NCI-H2171 treated with DMSO at 0.1 percent for 48 hours (cell line): ENCODE measurements at regions not wholly inside any gene's neighbourhood (a gene's known extent, or its start where the extent isn't known, plus 50 kb on each side); places are given as distances from the start of the nearest gene placed in this dataset.

Source experiments
- DNase-seq: peaks from one replicate; lab custom pipeline; 2025; lab: John Stamatoyannopoulos, UW

DNA sequence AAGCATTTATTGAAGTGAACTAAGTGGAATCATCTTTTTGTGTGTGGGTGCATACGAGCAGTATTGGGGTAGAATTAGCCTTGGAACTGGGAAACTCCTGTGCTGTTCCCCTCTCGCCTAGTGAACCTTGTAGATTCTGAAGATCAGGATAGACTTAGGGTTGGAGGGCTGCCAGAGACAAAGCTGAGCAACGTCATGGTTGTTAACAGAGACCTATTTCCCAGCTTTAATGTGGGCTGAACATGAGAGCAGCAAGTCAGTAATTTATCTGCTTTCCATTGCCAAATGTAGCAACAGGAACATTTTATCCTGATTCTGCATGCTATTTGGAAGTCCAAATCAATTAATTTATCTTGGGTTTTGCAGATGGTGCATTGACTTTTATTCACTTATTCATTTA lies 246.6 kb downstream of the IL20RB start:
- no peak for DNase-seq

DNA sequence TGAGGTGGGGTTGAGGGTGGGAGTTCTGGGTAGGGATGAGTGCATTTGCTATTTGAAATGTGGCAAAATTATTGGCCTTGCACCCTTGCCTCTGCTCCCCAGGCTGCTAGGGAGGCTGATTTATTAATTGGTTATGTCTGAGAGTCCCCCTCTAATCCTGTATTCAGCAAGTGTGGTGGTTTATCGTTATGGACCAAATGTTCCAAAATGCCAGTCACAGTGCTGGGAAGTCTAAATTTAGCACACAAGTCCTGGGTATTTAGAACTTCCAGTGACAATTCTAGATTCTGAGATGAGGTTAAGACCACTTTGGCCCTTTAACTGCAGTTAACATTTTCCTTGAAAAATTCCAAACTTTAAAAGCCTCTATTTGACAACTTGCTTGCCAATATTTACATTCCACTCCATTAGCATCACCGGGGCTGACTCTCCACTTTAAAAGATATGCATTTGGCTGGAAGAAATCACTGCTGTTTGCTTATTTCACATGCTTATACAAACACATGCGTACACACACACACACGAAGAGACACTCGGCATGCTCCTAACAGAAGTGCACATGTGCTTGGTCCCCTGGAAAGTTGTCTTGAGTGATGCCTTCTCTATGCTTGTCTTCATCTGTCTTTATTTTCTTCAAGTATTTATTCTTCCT lies 247.7 kb downstream of the IL20RB start:
- DNase-seq: no peak

DNA sequence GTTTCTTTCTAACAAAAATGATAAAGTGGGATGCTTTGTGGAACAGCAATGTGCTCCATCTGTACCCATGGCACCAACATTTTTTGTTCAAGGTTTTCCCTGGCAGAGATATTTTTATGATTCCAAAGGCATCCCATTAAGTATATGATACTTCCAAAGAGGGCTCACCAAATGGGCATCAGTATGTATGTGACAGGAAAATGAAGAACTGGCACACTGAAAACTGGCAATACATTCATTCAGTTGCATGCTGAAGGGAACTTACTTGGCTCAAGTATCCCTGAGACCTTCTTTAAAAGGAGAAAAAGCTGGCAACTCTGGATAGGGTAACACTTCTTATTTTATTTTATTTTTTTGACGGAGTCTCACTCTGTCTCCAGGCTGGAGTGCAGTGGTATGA lies 249.8 kb downstream of the IL20RB start:
- DNase-seq: no peak

DNA sequence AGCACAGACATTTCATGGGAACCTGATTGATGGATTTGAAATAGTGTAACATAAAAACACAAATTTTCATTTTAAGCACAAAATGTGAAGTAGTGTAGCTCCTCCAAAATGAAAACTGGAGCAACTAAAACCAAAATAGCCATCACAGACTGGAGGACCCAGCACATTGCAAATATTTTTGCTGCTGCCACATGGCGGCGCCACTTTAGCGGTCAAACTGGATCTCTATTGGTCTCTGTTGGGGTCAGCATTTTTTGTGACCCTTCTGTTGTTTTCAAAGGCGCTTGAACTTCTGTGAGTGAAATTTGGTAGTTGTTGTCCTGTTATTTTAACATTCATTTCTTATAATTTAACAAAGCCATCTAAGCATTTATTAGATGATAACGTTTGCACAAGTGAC lies 259.9 kb downstream of the IL20RB start:
- no peak for DNase-seq

DNA sequence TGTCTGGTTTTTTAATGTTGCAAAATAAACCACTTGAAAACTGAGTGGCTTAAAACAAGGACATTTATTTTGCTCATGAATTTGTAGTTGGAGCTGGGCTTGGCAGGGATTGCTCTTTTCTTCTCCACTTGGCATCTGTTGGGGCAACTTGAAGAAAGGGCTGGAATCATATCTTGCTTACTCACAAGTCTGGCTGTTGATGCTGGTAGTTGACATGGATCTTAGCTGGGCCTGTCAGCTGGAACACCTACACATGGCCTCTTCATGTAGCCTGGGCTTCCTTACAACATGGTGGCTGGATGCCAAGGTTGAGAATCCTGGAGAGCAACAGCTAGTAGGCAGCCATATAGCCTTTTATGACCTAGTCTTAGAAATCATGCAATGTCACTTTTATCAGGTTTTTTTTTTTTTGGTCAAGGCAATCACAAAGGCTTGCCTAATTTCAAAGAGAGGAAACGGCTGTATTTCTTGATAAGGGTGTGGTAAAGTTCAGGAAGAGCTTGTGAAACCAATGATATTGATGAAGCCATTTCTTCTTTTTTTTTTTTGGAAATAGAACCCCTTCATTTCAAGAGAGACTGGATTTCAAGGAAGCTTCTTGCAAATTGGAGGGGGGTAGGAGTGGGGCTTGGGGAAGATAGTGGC lies 262.1 kb downstream of the IL20RB start:
- DNase-seq: peak; percentile 15

DNA sequence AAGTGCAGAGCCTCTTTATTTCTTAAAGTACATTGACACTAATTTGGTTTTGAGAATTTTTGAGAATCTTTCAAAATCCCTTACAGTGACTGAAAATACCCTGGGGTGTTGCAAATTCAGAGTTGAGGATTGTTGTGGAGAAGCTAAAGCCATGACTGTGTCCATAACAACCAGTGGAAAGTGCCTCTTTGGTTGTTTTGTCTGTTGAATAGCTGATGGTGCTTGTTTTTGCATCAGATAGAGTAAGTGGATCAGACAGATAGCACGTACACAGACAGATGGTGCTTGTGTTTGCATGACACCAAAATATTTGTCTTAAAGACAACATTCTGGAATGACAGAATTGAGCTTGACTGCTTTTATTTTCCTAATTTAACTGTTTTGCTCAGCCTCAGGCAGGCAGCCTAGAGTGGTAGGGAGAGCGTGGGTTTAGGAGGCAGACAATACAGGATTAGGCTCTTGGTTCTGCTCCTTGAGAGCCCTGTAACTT lies 265.0 kb downstream of the IL20RB start:
- DNase-seq: peak; percentile 52

DNA sequence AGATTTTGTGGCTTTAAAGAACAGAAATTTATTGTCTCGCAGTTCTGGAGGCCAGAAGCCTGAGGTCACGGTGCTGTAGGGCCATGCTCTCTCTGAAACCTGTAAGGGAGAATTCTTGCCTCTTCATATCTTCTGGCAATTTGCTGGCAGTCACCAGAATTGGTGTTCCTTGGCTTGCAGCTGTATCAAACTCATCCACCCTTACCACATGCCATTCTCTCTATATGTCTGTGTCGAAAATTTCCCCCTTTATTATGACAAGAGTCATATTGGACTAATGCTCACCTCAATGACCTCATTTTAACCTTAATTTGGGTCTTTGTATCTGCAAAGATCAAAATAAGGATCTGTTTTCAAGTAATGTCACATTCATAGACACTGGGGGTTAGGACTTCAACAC lies 266.7 kb downstream of the IL20RB start:
- no peak for DNase-seq

DNA sequence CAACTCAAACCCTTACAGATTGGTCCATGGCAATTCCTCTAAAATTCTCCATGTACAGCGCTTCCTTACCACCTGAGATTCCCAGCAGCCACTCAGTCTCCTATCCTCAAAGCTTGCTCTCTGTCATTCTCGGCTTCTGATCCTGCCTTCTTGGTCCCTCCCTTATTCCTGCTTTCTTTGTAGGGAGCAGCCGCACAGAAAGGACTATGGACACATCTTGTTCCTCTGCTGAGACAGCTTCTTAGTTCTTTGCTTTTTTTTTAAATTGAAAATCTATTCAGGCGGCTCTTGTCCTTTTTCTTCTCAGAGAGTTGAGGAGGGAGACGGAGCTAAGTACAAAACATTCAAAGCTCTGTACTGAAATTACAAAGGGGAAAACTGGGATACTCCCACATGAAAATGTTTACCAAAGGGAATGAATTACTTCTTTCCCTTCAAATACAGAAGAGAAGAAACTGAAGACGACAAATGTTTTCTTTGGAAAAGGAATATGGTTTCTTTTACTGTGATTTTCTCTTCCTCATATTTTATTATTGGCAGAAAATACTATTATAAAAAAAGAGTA lies 285.1 kb downstream of the IL20RB start:
- no peak for DNase-seq

DNA sequence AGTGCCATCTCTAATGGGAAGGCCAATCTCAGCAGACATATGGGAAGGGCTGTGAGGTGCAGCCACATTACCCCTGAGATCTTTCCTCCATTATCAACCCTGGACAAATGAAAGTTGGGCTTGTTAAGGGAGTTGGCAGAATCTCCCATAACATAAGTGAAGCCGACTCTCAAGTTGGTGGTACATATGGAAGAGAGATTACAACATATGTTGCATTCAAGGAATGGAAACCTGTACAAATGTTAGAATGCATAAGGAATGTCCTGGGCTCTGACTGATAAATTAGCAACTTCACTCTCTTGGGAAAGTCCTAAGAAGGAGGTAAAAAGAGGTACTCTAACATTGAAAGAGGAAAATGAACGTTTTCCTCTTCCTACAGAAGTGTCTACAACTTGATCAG lies 288.7 kb downstream of the IL20RB start:
- no peak for DNase-seq

DNA sequence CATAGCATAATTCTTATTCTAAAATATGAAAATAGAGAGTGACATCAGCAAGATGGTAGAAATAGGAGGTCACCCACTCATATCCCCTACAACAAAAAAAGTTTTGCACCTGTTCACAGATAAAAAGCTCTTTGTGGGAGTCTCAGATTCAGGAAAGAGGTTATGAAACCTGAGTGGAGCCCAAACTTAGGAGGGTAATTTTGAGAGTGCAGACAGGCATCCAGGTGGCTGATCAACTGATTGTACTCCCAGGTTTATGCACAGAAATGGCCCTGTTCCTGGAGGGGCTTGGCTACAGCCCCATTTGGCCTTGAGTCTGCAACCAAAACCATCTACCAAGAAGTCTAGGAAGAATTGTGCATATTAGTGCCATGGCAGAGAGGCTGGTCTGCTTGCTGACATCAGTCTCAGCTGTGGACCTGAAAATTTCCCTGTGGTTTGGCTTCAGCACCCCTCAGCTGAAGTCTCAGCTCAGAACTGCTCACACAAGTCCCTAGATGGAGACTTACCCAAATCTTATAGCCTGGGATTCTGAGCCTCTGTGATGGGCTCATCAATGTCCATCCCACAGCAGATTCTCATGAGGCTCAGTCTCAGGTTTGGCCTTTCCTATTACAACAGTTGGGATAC lies 291.6 kb downstream of the IL20RB start:
- DNase-seq: peak; percentile 15

DNA sequence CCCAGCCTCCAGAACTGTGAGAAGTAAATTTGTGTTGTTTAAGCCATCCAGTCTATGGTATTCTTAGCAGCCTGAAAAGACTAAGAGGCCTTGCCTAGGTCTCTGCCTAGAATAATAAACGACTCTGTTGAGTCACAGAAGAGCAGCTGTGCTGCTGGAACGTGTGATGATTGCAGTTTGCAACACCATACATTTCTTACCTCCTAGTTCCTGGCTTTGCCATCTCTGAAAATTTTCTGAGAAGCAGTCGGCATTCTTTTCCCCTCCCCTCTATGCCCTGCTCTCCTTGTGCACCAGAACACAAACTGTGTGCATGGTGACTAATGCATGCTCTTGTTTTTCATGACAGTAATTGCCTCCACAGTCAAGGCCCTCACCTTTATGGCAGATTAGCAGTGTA lies 301.3 kb downstream of the IL20RB start:
- DNase-seq: no peak

DNA sequence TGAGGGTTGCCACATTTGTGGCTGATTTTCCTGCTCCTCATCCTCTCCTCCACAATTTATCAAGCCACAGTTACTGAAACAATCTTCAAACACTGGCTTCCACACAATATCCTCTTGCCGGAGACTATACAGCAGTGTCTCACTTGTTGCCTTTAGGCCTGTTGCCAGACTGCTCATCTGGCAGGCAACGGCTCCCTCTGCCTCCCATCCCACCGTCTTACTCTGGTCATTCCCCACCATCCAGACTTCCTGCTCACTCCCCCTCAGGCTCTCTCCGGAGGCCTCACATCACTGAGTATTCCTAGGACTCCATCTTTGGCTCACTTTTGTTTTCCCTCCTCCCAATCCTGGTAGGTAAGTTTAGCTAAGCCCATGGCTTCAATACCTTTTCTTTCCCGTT lies 301.9 kb downstream of the IL20RB start:
- peak; percentile 34 for DNase-seq

DNA sequence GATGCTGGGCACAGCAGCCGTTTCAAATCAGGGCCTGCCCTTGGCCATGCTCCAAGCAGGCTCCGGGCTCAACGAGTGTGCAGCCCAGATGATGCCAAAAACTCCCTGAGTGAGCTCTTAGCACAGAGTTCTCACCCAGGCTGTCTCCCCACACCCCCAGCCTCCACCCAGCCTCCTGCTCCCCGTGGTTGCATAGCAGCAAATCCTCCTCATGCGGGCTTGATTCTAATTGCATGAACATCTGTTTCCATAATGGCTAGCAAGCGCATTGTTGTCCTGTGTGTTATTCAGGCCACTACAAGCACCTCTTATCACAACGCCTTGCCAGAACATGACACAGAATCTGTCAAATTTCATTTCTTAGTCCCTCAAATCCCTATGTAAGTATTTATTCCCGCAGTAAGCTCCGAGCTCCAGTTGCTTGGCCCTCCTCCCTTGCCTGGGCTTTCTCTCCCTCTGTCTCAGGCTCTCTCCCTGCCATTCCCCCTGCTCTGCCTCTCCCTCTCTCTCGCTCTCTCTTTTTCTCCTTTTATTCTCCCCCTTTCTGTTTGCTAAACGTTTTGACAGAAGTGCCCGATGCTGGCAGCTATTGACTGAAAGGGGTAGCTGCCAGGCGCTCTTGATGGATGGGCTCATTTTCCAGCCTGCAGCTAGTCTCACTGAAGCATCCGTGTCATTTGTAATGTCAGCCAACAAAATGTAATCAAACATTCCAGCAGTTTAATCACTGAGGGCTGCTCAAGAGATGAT lies 306.5 kb downstream of the IL20RB start:
- peak; percentile 97 for DNase-seq

DNA sequence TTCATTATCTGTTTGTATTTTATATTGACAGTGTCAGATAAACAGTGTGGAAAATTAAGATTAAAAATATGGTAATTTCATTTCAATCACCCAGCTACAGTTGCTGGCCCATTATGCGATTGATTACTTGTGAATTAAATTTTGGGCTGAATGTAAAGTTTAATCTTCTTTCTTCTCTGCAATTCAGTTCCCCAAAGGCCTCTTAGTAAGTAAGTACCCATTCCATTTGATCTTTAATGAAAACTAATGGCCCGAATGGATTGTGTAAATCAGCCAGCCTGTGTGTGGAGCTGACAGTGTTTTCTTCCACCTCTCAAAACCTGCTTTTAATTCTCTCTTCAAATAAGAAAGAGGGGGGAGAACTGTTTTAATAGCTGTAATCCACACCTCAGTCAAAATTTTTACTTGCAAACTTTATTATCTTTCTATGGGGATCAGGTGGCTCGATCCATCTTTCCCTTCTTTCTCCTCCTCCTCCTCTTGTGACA lies 307.1 kb downstream of the IL20RB start:
- no peak for DNase-seq

DNA sequence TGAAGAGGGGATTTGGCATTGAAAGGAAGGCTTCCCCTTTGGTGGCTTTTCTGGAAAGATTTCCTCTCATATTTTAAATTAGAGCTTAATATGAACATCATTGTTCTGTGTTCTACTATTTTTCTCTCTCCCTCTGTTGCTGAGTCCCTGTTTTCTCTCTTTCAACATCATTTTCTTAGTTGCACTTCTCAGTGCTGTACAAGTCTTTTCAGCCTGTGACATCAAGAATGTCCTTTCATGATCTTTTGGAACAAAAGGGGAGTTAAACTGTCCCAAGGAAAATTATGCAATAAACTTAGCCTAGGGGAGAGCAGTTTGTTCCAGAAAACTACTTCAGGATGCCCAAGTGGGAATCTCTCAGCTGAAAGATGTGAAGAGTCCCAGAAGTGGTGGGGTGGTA lies 325.1 kb downstream of the IL20RB start:
- no peak for DNase-seq

DNA sequence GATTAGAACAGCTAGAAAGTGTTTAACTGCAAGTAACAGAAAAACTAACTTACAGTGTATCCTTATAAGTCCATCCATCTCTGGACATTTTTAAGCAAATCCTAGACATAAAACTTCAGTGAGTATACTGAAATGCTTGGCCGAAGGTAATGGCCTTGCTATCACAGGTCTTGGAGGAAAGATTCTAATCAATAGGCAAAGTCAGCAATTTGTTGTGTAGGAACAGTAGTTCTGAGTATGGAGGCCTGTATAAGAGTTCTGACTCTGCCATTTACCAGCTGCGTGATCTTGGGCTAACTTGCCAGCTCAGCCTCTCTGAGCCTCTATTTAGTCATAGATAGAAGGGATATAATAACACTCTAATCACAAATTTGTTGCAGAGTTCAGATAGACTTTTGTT lies 328.1 kb downstream of the IL20RB start:
- DNase-seq: no peak

DNA sequence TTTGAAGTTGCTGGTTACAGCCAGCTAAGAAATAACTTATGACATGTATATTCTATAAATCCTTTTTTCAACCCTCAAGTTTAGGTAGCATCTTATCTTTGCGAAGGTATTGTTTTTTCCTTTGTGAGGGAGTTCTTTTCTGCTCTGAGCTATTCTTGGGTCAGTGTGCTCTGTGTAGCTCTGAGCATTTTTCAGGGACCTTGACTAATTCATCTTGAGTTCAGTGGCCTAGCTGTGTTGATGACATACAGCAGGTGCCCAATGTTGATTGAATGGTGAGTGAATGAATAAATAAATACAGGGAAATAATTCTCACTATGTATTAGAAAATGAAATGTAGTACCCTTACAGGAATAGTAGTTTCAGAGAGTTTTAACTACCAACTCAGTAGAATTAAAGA lies 335.3 kb downstream of the IL20RB start:
- no peak for DNase-seq

DNA sequence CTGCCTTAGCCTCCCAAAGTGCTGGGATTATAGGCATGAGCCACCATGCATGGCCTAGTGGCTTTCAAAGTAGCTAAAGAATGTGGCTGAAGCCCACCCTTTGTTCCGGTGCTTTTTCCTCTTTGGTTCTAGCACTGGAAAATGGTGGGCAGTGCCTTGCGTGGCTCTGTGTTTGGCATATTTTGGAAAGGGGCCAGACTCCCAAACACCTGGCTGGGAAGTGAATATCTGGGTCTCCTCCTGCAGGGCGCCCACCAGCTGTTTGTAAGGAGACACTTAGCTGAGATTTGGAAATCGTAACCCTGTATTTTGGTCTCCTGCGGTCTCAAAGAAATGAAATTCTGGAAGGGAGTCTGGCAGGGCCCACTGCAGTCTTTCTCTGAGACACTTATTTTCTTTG lies 336.4 kb downstream of the IL20RB start:
- DNase-seq: peak; percentile 52

DNA sequence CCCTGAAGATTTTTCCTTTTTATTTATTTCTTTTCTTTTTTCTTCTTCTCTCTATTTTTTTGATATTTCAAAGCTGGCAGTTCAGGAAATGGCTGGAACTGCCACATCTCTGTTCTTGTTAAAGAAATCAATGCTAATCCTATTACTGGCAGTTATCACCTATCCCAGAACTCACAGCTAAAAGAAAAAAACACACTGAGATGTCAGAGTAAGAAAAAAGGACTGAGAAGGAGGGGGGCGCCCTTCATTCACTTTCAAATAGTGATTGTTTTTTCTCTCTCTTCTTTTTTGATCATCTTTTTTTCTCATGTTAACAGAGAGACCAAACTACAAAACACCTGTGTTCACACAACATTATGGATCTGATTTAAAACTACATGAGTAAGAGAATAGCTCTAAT lies 337.1 kb downstream of the IL20RB start:
- DNase-seq: no peak

DNA sequence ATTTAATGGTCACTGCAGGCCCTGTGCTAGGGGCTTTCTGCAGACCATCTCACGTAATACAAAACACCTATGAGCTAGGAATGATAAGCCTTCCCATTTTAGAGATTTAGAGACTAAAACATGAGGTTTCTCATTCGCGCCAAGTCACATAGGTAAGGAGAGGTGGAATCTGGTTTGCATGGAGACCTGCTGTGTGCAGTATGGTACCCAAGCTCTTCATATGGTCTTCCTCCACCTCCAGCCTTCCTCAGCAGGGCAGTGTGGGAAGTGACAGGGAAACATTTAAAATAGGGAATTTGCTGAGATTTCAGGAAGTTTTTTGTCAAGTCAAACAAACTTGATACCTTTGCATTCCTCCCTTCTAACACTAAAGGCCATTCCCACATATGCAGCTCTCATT lies 337.6 kb downstream of the IL20RB start:
- no peak for DNase-seq

DNA sequence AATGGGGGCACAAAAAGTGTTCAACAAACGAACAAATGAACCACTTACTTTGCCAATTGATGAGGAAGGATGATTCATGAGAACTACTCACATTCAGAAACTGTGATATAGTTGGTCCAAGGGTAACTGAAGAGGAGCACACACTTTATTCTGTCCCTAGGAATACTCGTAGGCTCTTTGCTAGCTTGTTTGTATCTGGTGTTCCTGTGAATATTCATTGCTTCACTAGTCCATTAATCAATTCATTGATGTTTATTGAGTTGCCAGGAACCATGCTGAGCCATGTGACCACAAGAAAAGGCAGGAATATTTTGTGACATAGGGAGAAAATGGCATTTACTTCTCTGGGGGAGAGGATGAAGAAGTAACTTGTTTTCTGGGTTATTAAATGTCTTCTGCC lies 338.3 kb downstream of the IL20RB start:
- no peak for DNase-seq

DNA sequence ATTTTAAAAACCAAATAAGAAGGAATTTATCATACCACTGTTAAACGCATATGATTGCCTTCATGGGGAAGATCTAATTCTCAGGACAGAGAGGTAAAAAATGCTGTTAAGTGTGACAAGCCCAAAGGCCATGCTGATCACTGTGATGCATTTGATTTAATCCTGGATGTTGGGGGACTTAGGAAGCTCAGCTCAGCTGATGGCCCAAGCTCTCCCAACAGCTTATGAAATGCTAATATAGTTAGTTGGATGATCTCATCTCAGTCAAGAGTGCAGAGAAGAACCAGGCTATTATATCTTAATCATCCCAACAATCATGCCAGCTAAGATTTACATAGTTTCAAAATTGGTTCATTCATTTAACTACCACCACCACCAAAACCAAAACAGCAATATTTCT lies 340.0 kb downstream of the IL20RB start:
- no peak for DNase-seq
